HG03196 (cell line): ENCODE measurements at regions not wholly inside any gene's neighbourhood (a gene's known extent, or its start where the extent isn't known, plus 50 kb on each side); places are given as distances from the start of the nearest gene placed in this dataset.

ENCODE experiments used
- ATAC-seq: cut with Tn5 transposase; IDR thresholded peaks from one replicate; pipeline ENCODE4 v1.9.1; 2021; ENCODE audit not compliant: unreplicated experiment

GRCh38 chr1:163874070-163874469, 552.3 kb downstream of the NUF2 start:
- ATAC-seq: no peak

- ATAC-seq: no peak
Observed at GRCh38 chr1:163875200-163875926, 553.6 kb downstream of the NUF2 start.

- no peak for ATAC-seq
Observed at GRCh38 chr1:163875927-163876320, 554.2 kb downstream of the NUF2 start.

- no peak for ATAC-seq
Observed at GRCh38 chr1:163876546-163876945, 554.8 kb downstream of the NUF2 start.

- no peak for ATAC-seq
Observed at GRCh38 chr1:163877016-163877415, 555.3 kb downstream of the NUF2 start.

DNA sequence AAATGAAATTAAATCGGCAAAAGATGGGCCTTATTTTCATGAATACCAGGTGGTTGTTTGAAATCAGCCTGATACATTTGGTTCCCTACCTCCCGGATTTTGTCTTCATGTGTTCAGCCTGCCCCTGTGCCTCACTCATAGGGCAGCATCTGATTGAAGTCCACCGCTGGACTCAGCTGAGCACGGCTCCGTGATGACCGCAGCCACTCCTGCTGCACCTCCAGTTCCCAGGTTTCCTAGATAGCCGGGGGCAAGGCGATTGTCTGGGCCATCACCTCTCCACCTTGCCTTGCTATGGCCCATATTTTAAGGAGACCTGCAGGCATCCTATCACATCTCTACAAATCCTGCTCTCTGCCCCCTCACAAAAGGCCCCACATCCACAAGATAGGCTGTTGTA, 563.8 kb downstream of the NUF2 start:
- no peak for ATAC-seq

- no peak for ATAC-seq
Observed at GRCh38 chr1:163896001-163896400, 574.2 kb downstream of the NUF2 start.

- ATAC-seq: no peak
Observed at GRCh38 chr1:163897412-163898155, 575.8 kb downstream of the NUF2 start.

DNA sequence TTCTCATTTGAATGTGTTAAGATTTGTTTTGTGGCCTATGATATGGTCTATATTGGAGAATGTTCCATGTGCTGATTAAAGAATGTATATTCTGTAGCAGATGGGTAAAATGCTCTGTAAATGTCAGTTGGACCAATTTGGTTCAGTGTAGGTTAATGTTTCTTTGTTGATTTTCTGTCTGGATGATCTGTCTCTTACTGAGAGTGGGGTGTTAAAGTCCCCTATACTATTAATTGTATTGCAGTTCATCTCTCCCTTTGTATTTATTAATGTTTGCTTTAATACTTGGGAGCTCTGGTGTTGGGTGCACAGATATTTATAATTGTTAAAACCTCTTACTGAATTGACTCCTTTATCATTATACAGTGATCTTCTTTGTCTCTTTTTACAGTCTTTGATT, 584.5 kb downstream of the NUF2 start:
- ATAC-seq: no peak

DNA sequence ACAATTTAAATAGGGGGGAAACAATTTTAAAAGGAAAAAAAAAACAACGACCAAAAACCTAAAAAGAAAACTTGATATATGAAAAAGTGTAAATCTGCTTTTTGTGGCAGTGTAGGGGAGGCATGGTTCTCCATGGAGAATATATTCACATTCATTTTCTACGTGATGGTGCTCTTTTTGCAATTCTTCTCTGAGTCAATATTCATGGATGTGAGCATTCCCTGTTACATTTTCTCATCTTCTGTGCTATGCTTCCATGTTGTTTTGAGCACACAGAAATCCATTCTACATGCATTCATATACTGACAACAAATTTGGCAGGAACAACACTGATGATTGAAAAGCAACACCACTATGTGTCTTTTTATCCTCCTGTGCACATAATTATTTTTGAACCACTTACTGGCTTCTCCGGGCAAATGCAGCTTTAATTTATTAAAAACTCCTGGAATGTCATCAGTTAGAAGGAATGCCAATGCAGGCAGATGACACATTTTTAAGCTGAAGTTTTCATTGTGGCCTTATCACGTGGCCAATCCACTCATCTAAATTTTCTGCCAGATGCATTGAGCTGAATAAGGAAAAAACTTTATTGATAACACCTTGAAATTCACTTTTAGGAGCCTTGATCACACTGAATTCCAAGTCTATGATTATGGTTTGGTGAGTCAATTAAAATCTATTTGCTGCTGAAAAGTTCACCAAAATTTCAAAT, 590.6 kb downstream of the NUF2 start:
- ATAC-seq: no peak

- ATAC-seq: peak; percentile 55
Observed at GRCh38 chr1:163914785-163915413, 593.1 kb downstream of the NUF2 start.

DNA sequence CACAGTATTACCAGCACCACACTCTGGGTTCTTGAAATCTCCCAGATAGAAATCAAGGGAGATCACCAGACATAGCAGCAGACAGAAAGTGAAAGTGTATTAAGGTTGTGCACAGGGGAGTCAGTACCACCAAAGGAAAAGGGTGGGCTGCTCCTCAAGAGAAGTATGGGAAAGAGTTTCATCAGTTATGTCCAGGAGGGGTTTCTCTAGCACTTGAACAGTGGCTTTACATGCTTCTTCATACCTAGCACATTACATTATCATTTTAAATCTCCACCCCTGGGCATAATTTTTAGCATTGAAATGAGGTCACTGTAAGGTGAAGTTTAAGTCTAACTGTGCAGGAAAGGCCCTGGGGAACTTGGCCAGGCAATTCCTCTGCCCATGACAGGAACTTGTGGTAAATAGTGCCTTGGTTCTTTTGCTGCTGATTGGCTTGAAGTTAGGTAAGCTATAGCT, 601.0 kb downstream of the NUF2 start:
- peak; percentile 95 for ATAC-seq

GRCh38 chr1:163924041-163924440, 602.3 kb downstream of the NUF2 start:
- ATAC-seq: no peak

DNA sequence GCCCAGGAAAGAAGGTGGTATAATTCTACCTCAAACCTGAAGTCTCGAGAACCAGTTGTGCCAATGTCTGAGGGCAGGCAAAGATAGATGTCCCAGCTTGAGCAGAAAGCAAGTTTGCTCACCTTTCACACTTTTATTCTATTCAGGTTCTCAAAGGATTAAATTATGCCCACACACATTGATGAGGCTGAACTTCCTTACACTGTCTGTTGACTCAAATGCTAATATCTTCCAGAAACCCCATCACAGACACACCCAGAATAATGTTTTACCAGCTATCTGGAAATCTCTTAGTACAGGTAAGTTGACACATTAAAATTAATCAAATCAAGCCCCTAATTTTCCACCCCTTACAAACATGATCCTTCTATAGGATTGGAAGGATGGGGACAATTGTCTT, 605.7 kb downstream of the NUF2 start:
- no peak for ATAC-seq

GRCh38 chr1:163928069-163928468, 606.3 kb downstream of the NUF2 start:
- no peak for ATAC-seq

DNA sequence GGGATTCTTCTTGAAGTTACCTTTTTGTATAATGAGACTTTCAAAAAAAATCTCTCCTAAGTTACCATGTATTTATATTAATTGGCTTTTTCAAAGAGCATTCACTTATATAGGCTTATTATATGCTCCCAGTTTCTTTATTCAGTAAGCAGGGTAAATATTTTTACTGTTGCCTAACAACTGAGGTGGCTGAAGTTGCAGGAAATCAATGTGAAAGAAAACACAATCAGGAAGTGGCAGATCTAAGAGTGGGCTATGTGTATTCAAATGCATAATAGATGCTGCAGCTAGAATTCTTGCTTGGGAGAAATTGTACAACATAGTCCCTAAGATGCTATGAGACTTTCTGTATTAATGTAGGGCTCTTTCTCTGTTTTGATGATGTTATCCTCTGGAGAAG, 606.9 kb downstream of the NUF2 start:
- ATAC-seq: no peak

GRCh38 chr1:163932901-163933300, 611.1 kb downstream of the NUF2 start:
- ATAC-seq: no peak

- no peak for ATAC-seq
Observed at GRCh38 chr1:163933437-163933836, 611.7 kb downstream of the NUF2 start.

GRCh38 chr1:163935738-163936374, 614.1 kb downstream of the NUF2 start:
- ATAC-seq: no peak

DNA sequence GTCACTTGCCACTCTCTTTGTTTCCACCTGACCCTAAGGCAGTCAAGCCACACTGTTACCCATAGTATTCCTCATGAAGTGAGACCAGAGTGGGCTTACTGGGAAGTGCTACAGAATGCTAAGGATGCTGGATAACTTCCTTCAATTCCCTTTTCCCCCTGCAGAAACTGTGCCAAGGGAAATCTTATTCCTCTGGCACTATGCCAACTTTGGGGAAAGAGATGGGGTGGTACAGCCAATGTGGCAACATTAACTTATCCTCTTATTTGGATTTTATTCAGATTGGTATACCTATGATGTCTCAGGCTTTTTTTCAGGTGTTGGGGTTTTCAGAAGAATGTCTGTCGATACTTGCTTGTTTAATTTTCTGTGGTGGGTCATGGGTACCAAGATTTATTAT, 599.4 kb upstream of the PBX1 start:
- ATAC-seq: no peak

DNA sequence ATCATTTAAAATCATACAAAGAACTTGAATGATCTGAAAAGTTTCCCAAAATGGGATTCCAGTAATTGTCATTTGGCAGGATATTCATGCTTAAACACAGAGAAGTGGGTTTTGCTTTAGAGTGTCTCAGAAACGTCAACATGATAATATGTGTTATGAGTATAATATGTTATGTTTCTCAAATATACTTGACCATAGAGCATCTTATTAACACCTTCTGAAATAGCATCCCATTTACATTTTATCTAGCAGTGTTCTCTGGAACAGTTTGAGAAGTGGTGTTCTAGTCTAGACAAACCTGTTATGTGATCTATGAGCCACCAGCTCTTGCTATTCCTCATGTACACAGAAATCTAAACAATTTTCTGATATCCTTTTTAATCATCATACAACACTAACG, 588.8 kb upstream of the PBX1 start:
- no peak for ATAC-seq
